Heart left ventricle (tissue), 13 donors: ENCODE measurements at regions not wholly inside any gene's neighbourhood (a gene's known extent, or its start where the extent isn't known, plus 50 kb on each side); places are given as distances from the start of the nearest gene placed in this dataset.

Experiments used
- POLR2A ChIP-seq, 2 donors: fragments of 450-650 bp; IDR thresholded peaks; one replicate each; pipeline ENCODE4 v1.6.1; 2017; ENCODE audit warnings: antibody characterized with exemption in 2 of 2, mild to moderate bottlenecking in 2 of 2, moderate library complexity in 2 of 2
- TF ChIP-seq, protein P1 (sequence below), 12 donors: fragments of 200-600 bp; sonication (generic) in 4 of 12; IDR thresholded peaks; one replicate each; pipeline versions ENCODE4 v1.5.0 to v1.8.0; 2018 to 2022; ENCODE audit warnings: antibody characterized with exemption in 12 of 12, mild to moderate bottlenecking in 5 of 12
- donor health status: ischemic (EF 13 %, LVEDD 7.1; RV severe dilation, severe dysfunction).
- donor health status: DM: no; HTN: yes; CAD: no.
- donor health status: DM: no; HTN: no; CAD: no.
- donor health status: ischemic (EF 25% LVEDD 6.9; RV normal size, moderate dysfunction).
- donor health status: ischemic (EF 25% LVEDD 5.7; RV mildly dilated, moderate dysfunction).
- donor health status: ischemic (EF 35%, LVEDD 5.7; RV mildly dilated, moderate dysfunction).
- donor health status: nonischemic (EF 11% LVEDD 7.7; RV severe dilation, severe dysfunction).
- donor health status: DM: yes; HTN: yes; CAD: no.
- donor health status: PGD.
- donor health status: ischemic (EF 29% LVEDD 5.4; RV normal size, mild dysfunction).
- donor health status: nonischemic (EF 23%, LVEDD 6.1; RV moderate dilation, normal function).

DNA sequence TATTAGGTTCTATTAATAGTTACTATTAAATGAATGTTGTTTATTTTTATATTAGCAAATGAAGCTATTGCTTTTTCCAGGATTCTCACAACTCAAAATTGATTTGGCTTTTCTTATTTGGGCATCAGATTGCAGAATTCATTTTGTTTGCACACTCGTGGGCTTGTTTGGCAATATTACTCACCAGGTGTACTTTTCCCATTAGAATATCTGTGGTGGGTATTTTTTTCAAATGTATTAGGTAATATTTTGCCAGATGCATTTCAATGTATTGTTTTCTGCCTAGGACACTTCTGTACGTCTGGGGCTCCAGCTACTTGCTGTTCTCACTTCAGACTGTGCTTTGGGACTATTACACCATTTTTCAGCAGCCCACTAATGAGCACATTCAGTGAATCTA, 108.0 kb upstream of the GHR start:
- TF ChIP-seq, protein P1, sequence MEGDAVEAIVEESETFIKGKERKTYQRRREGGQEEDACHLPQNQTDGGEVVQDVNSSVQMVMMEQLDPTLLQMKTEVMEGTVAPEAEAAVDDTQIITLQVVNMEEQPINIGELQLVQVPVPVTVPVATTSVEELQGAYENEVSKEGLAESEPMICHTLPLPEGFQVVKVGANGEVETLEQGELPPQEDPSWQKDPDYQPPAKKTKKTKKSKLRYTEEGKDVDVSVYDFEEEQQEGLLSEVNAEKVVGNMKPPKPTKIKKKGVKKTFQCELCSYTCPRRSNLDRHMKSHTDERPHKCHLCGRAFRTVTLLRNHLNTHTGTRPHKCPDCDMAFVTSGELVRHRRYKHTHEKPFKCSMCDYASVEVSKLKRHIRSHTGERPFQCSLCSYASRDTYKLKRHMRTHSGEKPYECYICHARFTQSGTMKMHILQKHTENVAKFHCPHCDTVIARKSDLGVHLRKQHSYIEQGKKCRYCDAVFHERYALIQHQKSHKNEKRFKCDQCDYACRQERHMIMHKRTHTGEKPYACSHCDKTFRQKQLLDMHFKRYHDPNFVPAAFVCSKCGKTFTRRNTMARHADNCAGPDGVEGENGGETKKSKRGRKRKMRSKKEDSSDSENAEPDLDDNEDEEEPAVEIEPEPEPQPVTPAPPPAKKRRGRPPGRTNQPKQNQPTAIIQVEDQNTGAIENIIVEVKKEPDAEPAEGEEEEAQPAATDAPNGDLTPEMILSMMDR (IDR thresholded peaks at IDR 0.05) = no peak
- no peak for TF ChIP-seq POLR2A (IDR thresholded peaks at IDR 0.05)
